Head of caudate nucleus (tissue), 42 donors: ENCODE measurements at regions not wholly inside any gene's neighbourhood (a gene's known extent, or its start where the extent isn't known, plus 50 kb on each side); places are given as distances from the start of the nearest gene placed in this dataset.
A peak's percentile ranks its signal among the peaks of the same experiment; 100 is the strongest.
"Not testable (repeated sequence)": the region's sequence is repeated elsewhere in the genome, so short reads cannot be mapped to it uniquely, and the experiment has no call there.

Source experiments
- DNase-seq, 42 donors: peaks; one replicate each; pipeline versions ENCODE4 v3.0.0 to v3.0.0-alpha.2; 2020 to 2021; ENCODE audit warnings: mixed read lengths in 7 of 42
- intact Hi-C: fragments of 100-400 bp; cut with DNase I; formaldehyde crosslinking; loops from one replicate; pipeline ENCODE4 v1.15.0; 2022

DNA sequence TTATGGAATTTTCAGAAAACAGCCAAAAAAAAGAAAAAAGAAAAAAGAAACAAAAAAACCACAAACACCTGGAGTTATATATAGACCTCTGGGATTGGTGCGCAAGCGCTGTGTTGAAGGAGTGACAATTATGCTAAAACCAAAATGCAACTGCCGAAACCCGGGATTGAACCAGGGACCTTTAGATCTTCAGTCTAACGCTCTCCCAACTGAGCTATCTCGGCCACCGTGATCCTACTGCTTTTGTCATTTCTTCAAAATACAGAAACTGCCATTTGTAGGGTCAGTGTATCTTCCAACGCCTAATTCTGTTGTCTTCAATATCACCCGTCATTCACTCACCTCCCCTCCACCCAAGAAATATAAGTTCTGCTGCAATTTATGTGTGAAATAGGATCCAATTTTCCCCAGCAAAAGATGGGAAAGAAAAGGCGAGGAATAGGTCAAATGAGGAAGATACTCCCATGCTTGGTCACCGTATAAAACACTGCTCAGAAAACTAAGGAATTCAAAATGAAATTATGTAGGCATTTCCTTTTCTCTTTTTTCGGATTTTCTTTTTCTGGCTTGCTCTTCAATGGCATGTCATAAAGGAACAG, 116.0 kb downstream of the TRIM27 start:
- intact Hi-C loops = no loop called here
- DNase-seq = peak in 6 of 42 donors; percentile 1 to 43 (median 12)

DNA sequence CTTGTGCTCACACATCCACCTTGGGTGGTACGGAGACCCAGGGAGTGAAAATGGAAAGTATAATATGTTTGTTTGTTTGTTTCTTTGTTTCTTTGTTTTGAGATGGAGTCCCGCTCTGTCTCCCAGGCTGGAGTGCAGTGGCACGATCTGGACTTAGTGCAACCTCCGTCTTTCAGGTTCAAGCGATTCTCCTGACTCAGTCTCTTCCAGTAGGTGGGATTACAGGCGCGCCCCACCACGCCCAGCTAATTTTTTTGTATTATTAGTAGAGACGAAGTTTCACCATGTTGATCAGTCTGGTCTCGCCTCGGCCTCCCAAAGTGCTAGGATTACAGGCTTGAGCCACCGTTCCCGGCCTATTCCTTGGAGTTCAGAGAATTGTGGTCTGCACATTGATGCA, 115.4 kb downstream of the TRIM27 start:
- no peak for DNase-seq
- intact Hi-C loops = no loop called here

GRCh38 chr6:28809947-28810658, 113.7 kb downstream of the TRIM27 start:
- intact Hi-C loops = no loop called here
- DNase-seq = no peak

GRCh38 chr6:28810659-28811053, 113.1 kb downstream of the TRIM27 start:
- intact Hi-C loops = no loop called here
- no peak for DNase-seq

DNA sequence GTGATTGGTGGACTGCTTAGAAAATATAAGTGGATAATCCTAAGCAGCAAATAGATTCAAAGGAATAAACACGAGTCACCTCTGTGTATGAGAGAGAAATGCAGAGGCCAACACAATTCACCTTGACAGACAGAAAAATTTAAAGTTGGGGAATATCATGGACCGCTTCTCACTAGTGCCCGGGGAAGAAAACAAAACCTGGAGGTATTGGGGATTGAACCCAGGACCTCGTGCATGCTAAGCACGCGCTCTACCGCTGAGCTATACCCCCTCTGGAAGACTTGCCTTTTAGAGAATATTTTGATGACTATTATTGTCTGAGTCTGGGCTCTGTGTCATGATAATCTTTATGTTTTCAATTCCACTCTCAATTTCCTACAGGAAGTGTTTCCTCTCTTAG, 111.9 kb downstream of the TRIM27 start:
- intact Hi-C loops = no loop called here
- no peak for DNase-seq

DNA sequence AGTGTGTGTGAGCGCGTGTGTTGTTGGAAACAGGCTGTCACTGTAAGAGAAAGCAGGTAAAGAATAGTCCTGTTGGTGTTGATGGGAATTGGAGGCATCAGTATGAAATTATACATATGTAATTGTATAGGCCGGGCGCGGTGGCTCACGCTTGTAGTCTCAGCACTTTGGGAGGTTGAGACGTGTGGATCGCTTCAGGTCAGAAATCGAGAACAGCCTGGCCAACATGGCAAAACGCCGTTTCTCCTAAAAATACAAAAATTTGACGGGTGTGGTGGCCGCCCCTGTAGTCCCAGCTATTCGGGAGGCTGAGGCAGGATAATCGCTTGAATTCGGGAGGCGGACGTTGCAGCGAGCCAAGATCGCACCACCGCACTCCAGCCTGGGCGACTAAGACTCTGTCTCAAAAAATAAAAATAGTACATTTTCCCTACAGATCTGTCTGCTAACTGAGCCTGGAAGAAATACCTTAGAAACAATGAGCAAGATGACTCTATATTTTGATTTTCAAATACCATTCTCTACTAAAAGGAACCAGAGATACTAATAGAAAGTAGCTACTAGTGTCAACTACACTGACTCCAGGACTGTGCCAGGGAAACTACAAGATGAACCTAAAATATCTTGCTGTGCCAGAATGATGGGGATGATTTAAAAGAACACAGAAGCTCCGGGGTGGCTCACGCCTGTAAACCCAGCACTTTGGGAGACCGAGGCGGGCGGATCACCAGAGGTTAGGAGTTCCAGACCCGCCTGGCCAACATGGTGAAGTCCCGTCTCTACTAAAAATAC, 110.8 kb downstream of the TRIM27 start:
- intact Hi-C loops = no loop called here
- DNase-seq = no peak

GRCh38 chr6:28814032-28814976, 109.5 kb downstream of the TRIM27 start:
- DNase-seq = no peak
- intact Hi-C loops = no loop called here

- intact Hi-C loops = no loop called here
- DNase-seq = no peak
Observed at GRCh38 chr6:28816339-28816908, 107.4 kb downstream of the TRIM27 start.

DNA sequence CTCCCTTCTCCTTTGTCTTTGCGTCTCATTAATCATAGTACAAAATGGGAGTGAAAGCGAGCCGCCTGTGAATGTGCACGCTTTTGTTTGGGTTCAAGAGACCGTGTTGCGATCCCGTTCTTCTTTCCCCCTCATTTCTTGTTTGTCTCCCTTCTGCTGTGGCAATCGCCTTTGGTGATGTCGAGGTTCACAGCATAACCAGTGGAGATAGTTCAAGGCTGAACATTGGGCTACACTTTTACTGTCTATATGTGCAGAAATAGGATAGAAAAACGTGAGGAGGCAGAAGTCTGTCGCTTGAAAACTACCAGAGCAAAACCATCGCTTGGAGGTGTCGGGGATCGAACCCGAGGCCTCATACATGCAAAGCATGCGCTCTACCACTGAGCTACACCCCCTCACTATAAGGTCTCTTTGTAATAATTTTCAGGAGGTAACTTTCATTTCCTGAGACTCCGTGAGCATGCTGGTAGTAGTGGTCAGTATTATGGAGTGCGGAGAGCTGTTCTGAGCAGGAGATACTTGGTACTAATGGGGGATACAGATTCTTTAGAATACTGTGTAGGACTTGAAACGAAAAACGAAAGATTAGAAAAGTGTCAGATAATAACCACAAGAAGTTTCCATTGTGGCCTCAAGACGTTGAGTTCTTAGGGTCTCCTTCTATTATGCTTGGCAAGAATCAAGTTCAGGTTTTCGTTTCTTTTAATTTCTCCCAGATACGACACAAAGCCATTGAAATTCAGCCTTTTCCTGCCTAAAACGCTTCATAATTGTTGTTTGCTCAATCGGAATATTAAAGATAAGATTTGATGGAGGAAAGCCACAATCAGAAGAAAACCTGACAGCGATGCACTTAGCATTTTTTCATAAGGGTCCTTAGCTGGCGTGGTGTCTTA, 106.6 kb downstream of the TRIM27 start:
- intact Hi-C loops = no loop called here
- no peak for DNase-seq

DNA sequence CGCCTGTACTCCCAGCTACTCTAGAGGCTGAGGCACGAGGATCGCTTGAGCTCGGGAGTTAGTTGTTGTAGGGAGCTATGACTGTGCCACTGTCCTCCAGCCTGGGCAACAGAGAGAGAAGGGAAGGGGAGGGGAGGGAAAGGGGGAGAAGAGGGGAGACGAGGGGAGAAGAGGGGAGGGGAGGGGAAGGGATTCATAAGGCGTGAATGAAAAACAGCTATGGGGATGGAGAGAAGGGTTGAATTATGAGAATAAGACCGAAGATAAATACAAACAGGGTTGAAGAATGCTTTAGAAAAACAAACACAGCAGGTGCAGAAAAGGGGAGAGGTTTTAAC, 106.0 kb downstream of the TRIM27 start:
- intact Hi-C loops = no loop called here
- no peak for DNase-seq

DNA sequence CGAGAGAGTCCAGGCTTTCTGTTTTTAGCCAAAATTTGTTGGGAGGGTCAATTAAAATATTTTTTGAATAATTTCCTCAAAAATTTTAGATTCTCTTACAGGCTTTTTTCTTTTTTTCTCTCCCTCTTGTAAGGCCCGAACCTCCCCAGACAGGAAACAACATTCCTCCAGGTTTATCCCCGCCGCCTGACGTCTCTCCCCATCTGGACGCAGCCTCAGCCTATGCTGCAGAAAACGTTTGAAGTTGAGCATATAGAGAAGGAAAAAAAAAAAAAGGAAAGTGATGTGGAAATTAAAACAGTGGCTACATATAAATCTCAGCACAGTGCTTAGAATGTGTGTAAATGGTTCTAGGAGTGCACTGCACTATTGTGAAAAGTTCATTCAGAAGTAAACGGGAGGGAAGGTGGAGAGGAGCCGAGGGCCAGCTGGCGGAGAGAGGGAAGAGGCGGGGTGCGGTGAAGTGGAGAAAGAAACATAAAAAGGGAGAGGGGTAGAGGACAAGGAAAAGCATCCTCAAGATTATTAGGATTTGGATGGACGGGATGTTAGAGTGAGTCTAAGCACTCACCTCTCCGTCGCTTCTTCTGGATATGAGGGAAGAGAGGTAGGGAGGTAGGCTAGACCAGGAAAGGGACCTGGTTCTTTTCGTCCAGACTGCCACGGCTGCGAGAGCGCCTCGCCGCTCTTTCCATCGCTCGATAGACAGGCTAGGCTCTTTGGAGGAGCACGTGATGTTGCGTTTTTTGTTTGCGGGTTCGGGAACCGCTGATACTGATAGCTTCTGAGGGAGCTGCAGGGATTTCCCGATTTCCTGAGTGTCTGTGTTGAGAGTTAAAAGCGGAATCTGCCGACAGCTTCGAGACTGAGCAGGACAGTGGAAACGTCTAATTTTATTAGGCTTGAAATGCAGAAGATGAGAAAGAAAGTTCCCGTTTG, 98.7 kb downstream of the TRIM27 start:
- intact Hi-C loops = no loop called here
- no peak for DNase-seq

DNA sequence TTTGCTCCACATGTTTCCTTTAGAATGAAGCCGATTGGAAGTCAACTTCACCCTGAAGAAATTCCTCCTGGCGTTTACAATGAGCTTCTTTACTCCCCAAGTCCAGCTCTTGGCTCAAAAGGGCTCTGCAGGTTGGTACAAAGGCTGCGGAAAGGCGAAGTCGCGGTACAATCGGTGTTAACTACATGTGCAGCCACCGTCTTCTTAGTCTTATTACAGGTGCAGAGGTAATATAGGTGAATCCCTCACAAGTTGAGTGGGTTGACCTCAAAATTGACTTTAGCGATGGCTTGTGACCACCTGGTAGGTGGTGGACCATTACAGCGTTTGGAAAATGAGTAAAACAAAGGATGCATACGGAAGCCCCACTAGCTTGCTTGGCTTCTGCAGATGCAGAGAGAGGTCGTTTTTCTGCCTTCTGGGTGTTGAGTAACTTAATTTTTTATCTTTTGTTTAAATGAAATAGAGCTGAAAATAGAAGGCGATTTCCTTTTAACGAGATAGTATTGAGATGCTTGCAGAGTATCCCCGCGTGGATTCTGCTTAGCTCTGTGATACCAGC, 98.0 kb downstream of the TRIM27 start:
- no peak for DNase-seq
- intact Hi-C loops = no loop called here

DNA sequence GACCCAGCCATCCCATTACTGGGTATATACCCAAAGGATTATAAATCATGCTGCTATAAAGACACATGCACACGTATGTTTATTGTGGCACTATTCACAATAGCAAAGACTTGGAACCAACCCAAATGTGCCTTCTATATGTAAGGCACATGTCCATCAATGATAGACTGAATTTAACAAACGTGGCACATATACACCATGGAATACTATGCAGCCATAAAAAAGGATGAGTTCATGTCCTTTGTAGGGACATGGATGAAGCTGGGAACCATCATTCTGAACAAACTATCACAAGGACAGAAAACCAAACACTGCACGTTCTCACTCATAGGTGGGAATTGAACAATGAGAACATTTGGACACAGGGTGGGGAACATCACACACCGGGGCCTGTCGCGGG, 92.1 kb downstream of the TRIM27 start:
- DNase-seq, intact Hi-C loops: not testable (repeated sequence)

DNA sequence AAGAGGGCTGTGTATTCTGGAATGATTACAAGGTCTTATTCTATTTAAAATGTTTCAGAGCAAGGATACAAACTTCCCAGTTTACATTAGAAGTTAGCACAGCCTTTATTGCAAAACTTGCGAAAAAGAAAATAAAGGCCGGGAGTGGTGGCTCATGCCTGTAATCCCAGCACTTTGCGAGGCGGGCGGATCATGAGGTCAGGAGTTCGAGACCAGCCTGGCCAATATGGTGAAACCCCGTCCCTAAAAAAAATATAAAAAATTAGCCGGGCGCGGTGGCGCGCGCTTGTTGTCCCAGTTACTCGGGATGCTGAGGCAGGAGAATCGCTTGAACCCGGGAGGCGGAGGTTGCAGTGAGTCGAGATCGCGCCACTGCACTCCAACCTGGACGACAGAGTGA, 87.1 kb downstream of the TRIM27 start:
- peak in 2 of 42 donors; percentile 15 to 40 for DNase-seq
- intact Hi-C loops = loop anchor here (5.0 kb wide), 2 partner anchors 106 to 181 kb away; no protein-coding TSS in a partner anchor

GRCh38 chr6:28838289-28838633, 85.5 kb downstream of the TRIM27 start:
- peak in 41 of 42 donors; percentile 18 to 92 (median 63) for DNase-seq
- intact Hi-C loops = loop anchor here (2.0 to 5.0 kb wide), 4 partner anchors 25 to 179 kb away; no protein-coding TSS in a partner anchor
